H1 (cell line): ENCODE measurements at regions not wholly inside any gene's neighbourhood (a gene's known extent, or its start where the extent isn't known, plus 50 kb on each side); places are given as distances from the start of the nearest gene placed in this dataset.

ENCODE experiments used
- CTCF ChIA-PET: fragments of 300-600 bp; sonication (Branson Sonifier 250); formaldehyde crosslinking; loops from one replicate; lab custom pipeline; 2021; ENCODE audit not compliant: partially characterized antibody; lab: Charles Lee
- POLR2A ChIA-PET: fragments of 300-600 bp; sonication (Branson Sonifier 250); formaldehyde crosslinking; loops from one replicate; lab custom pipeline; 2021; ENCODE audit warnings: inconsistent platforms; ENCODE audit not compliant: partially characterized antibody; lab: Charles Lee
- DNase-seq, 2 experiments: peaks; one replicate each; pipeline versions ENCODE4 v3.0.0 to v3.0.0-alpha.2; 2010 to 2022; ENCODE audit warnings: low spot score in 2 of 2, low read depth in 1 of 2, mixed read lengths in 1 of 2
- FAIRE-seq: peaks from 2 replicates; lab custom pipeline; 2011; peaks lifted over from hg19 to GRCh38; lab: Jason Lieb, UNC
- H2AFZ ChIP-seq: 2 replicates; pipeline ENCODE4 v1.8.1; 2012; ENCODE audit warnings: low read length, inconsistent platforms
- H2AK5ac ChIP-seq: 2 replicates; pipeline ENCODE4 v1.6.1; 2013; ENCODE audit warnings: low read depth, low read length
- H2BK120ac ChIP-seq: replicated peaks from 2 replicates; pipeline ENCODE3; 2013; ENCODE audit warnings: low read depth, low read length, inconsistent platforms
- H2BK12ac ChIP-seq: 2 replicates; pipeline ENCODE4 v1.6.1; 2013; ENCODE audit warnings: low read depth, low read length
- H2BK15ac ChIP-seq: 2 replicates; pipeline ENCODE4 v1.6.1; 2013; ENCODE audit warnings: low read length
- H2BK20ac ChIP-seq: 2 replicates; pipeline ENCODE4 v1.6.1; 2013; ENCODE audit warnings: low read length
- H2BK5ac ChIP-seq: 2 replicates; pipeline ENCODE4 v1.6.1; 2013; ENCODE audit warnings: low read depth, low read length
- H3K14ac ChIP-seq: 2 replicates; pipeline ENCODE4 v1.6.1; 2013; ENCODE audit warnings: inconsistent platforms; ENCODE audit not compliant: insufficient read length
- H3K18ac ChIP-seq: 2 replicates; pipeline ENCODE4 v1.6.1; 2013; ENCODE audit warnings: low read length; ENCODE audit errors: extremely low read depth
- H3K23ac ChIP-seq: 2 replicates; pipeline ENCODE4 v1.6.1; 2013; ENCODE audit warnings: inconsistent platforms; ENCODE audit not compliant: insufficient read length
- H3K23me2 ChIP-seq: 2 replicates; pipeline ENCODE4 v1.6.1; 2013; ENCODE audit warnings: low read depth, low read length
- H3K27ac ChIP-seq: 2 replicates; pipeline ENCODE4 v1.6.1; 2011; ENCODE audit warnings: low read depth, low read length, inconsistent platforms
- H3K27me3 ChIP-seq, 4 experiments: replicated peaks in 1 of 4; 1 replicate in 1 of 4; 2 replicates in 3 of 4; pipeline versions ENCODE4 v1.6.1 to v1.8.1; 2011 to 2013; ENCODE audit warnings: low read length in 3 of 4, mild to moderate bottlenecking in 3 of 4, inconsistent platforms in 2 of 4, mixed read lengths in 2 of 4, moderate library complexity in 1 of 4; ENCODE audit not compliant: control insufficient read depth in 3 of 4, insufficient read depth in 3 of 4; ENCODE audit errors: extremely low read depth in 1 of 4
- H3K36me3 ChIP-seq, 4 experiments: 2 replicates each; pipeline versions ENCODE4 v1.6.1 to v1.8.1; 2011 to 2013; ENCODE audit warnings: mild to moderate bottlenecking in 4 of 4, low read length in 3 of 4, moderate library complexity in 2 of 4, control low read depth in 1 of 4, inconsistent platforms in 1 of 4; ENCODE audit not compliant: insufficient read depth in 4 of 4, control insufficient read depth in 2 of 4
- H3K4ac ChIP-seq: replicated peaks from 2 replicates; pipeline ENCODE3; 2013; ENCODE audit warnings: low read length, low read depth, mixed read lengths, inconsistent platforms; ENCODE audit not compliant: insufficient read length
- H3K4me1 ChIP-seq, 4 experiments: replicated peaks in 1 of 4; 1 replicate in 1 of 4; 2 replicates in 3 of 4; pipeline versions ENCODE4 v1.6.1 to v1.8.1; 2011 to 2013; ENCODE audit warnings: low read length in 3 of 4, inconsistent platforms in 2 of 4, mixed read lengths in 1 of 4; ENCODE audit not compliant: insufficient read depth in 4 of 4, control insufficient read depth in 3 of 4
- H3K4me2 ChIP-seq, 2 experiments: 2 replicates each; pipeline versions ENCODE4 v1.6.1 to v1.8.1; 2011 to 2013; ENCODE audit warnings: low read depth in 2 of 2, low read length in 2 of 2, control low read depth in 1 of 2, inconsistent platforms in 1 of 2, mild to moderate bottlenecking in 1 of 2; ENCODE audit not compliant: insufficient read depth in 1 of 2
- H3K4me3 ChIP-seq, 4 experiments: fragments of 200-600, 300-600 bp in 1 of 4; sonication (generic), shearing (Covaris generic), sonication (Bioruptor Twin) in 1 of 4; 2 replicates each; pipeline versions ENCODE4 v1.5.1 to v1.8.1; 2011 to 2016; ENCODE audit warnings: low read length in 4 of 4, low read depth in 3 of 4, control low read depth in 2 of 4, inconsistent platforms in 2 of 4, mild to moderate bottlenecking in 2 of 4, mixed read lengths in 1 of 4, moderate library complexity in 1 of 4; ENCODE audit not compliant: insufficient read depth in 2 of 4; ENCODE audit errors: extremely low read depth in 1 of 4
- H3K56ac ChIP-seq: replicated peaks from 2 replicates; pipeline ENCODE3; 2013; ENCODE audit warnings: low read depth, mild to moderate bottlenecking, mixed read lengths, low read length, inconsistent platforms; ENCODE audit not compliant: insufficient read length
- H3K79me1 ChIP-seq: 2 replicates; pipeline ENCODE4 v1.6.1; 2013; ENCODE audit warnings: low read depth, low read length, control low read depth
- H3K79me2 ChIP-seq, 2 experiments: 2 replicates each; pipeline versions ENCODE4 v1.6.1 to v1.8.1; 2012 to 2013; ENCODE audit warnings: low read length in 2 of 2, mild to moderate bottlenecking in 2 of 2, inconsistent platforms in 1 of 2; ENCODE audit not compliant: insufficient read depth in 2 of 2, control insufficient read depth in 1 of 2
- H3K9ac ChIP-seq, 4 experiments: replicated peaks in 1 of 4; 1 replicate in 1 of 4; 2 replicates in 3 of 4; pipeline versions ENCODE4 v1.6.1 to v1.8.1; 2011 to 2013; ENCODE audit warnings: low read depth in 3 of 4, low read length in 3 of 4, control low read depth in 2 of 4, mild to moderate bottlenecking in 2 of 4, moderate library complexity in 2 of 4, inconsistent platforms in 1 of 4; ENCODE audit errors: extremely low read depth in 1 of 4
- H3K9me3 ChIP-seq, 2 experiments: 2 replicates each; pipeline versions ENCODE4 v1.6.1 to v1.8.1; 2012 to 2013; ENCODE audit warnings: mild to moderate bottlenecking in 2 of 2, moderate library complexity in 2 of 2, control low read depth in 1 of 2, inconsistent platforms in 1 of 2, low read depth in 1 of 2, low read length in 1 of 2, mixed read lengths in 1 of 2; ENCODE audit not compliant: insufficient read depth in 2 of 2
- H4K20me1 ChIP-seq, 2 experiments: replicated peaks in 1 of 2; 2 replicates each; pipeline versions ENCODE3 to v1.8.1; 2011 to 2013; ENCODE audit warnings: inconsistent platforms in 2 of 2, low read length in 2 of 2, mild to moderate bottlenecking in 1 of 2; ENCODE audit not compliant: insufficient read depth in 2 of 2, control insufficient read depth in 1 of 2
- H4K5ac ChIP-seq: 2 replicates; pipeline ENCODE4 v1.6.1; 2013; ENCODE audit warnings: low read length, low read depth, mixed read lengths, inconsistent platforms; ENCODE audit not compliant: insufficient read length
- H4K8ac ChIP-seq: 2 replicates; pipeline ENCODE4 v1.8.0; 2013; ENCODE audit warnings: mild to moderate bottlenecking, moderate library complexity, low read length, inconsistent platforms; ENCODE audit not compliant: insufficient read depth; ENCODE audit errors: extremely low read depth
- H4K91ac ChIP-seq: replicated peaks from 2 replicates; pipeline ENCODE3; 2013; ENCODE audit warnings: low read length, mixed read lengths, inconsistent platforms; ENCODE audit not compliant: insufficient read length
- CBX5 ChIP-seq: fragments of 300-800, 300-1000 bp; sonication (generic); IDR thresholded peaks from 2 replicates; pipeline ENCODE4 v1.7.1; 2016; ENCODE audit warnings: antibody characterized with exemption, low read length, low read depth
- CBX8 ChIP-seq: fragments of 300-800, 300-1000 bp; sonication (generic); IDR thresholded peaks from 2 replicates; pipeline ENCODE4 v1.7.1; 2016; ENCODE audit warnings: low read depth, low read length, borderline replicate concordance
- EGR1 ChIP-seq: IDR thresholded peaks from 2 replicates; pipeline ENCODE4 v1.6.1; 2011; ENCODE audit warnings: low read depth, low read length, borderline replicate concordance
- HDAC6 ChIP-seq: IDR thresholded peaks from one replicate; pipeline ENCODE4 v1.7.1; 2012; ENCODE audit warnings: low read depth, mild to moderate bottlenecking, inconsistent platforms, low read length, moderate library complexity
- KDM1A ChIP-seq: fragments of 200-600, 300-600 bp; sonication (generic); IDR thresholded peaks from 2 replicates; pipeline ENCODE4 v1.7.1; 2016; ENCODE audit warnings: mild to moderate bottlenecking, low read length, borderline replicate concordance
- KDM5A ChIP-seq: fragments of 200-600 bp; IDR thresholded peaks from 2 replicates; pipeline ENCODE4 v1.7.1; 2012; ENCODE audit warnings: mild to moderate bottlenecking, low read length, inconsistent platforms, mixed read lengths
- MAFK ChIP-seq: IDR thresholded peaks from 2 replicates; pipeline ENCODE4 v1.6.1; 2012; ENCODE audit warnings: low read depth, mild to moderate bottlenecking, improper control_type of control experiment, low read length
- PHF8 ChIP-seq: fragments of 200-600 bp; sonication (generic); conservative IDR thresholded peaks from 2 replicates; pipeline ENCODE4 v1.7.1; 2012; ENCODE audit warnings: low read depth, mild to moderate bottlenecking, inconsistent platforms, low read length, moderate library complexity
- SP2 ChIP-seq: IDR thresholded peaks from 2 replicates; pipeline ENCODE4 v1.6.1; 2012; ENCODE audit warnings: mild to moderate bottlenecking, low read length, inconsistent platforms
- SP4 ChIP-seq: IDR thresholded peaks from 2 replicates; pipeline ENCODE4 v1.6.1; 2012; ENCODE audit warnings: low read length, inconsistent platforms
- TAF7 ChIP-seq: optimal IDR thresholded peaks from 2 replicates; pipeline ENCODE3; 2011; ENCODE audit warnings: low read depth, mild to moderate bottlenecking, inconsistent platforms, low read length, moderate library complexity, borderline replicate concordance
- ZNF274 ChIP-seq: IDR thresholded peaks from 2 replicates; pipeline ENCODE4 v1.7.0; 2012; ENCODE audit warnings: low read length, borderline replicate concordance; ENCODE audit errors: extremely low read depth
- WGBS, 2 experiments: shearing (Covaris generic) in 1 of 2; methylation state at CpG; one replicate each; pipeline versions ENCODE4 v1.1.6 to v1.1.7; 2013 to 2015; ENCODE audit warnings: low lambda C conversion rate in 2 of 2, mixed read lengths in 2 of 2, inconsistent platforms in 1 of 2, low coverage in 1 of 2, missing lambda C conversion rate in 1 of 2; ENCODE audit not compliant: insufficient replicate concordance in 2 of 2, insufficient coverage in 1 of 2, insufficient read length in 1 of 2; ENCODE audit errors: extremely low coverage in 1 of 2, missing lambda C conversion rate in 1 of 2; 5-methylcytosine and 5-hydroxymethylcytosine counted together

GRCh38 chr2:126381091-126381490, 274.9 kb upstream of the GYPC start:
- CTCF ChIA-PET: interaction anchor here (0.9 to 1.1 kb wide), 2 partner anchors 10 to 301 kb away, joined by 3 to 4 read pairs; no protein-coding TSS in a partner anchor
- no peak overlapping the region for H3K14ac ChIP-seq
- no peak overlapping the region for H4K91ac ChIP-seq
- 91% methylated on average over 8 of the region's 8 CpGs; no CpG with 5 or more reads in 1 of the 2 experiments for WGBS, 2 experiments
- no peak overlapping the region for H4K8ac ChIP-seq
- POLR2A ChIA-PET: no interaction called here
- no peak for DNase-seq
- H2AK5ac ChIP-seq: no peak overlapping the region
- no peaks in the 10 kb centered on the region for H3K79me2 ChIP-seq
- H2BK15ac ChIP-seq: no peak overlapping the region
- H3K79me1 ChIP-seq: no peaks in the 10 kb centered on the region
- no peak overlapping the region for H3K18ac ChIP-seq
- FAIRE-seq: no peak
- H3K4ac ChIP-seq: no peak overlapping the region
- no peaks in the 10 kb centered on the region for H3K36me3 ChIP-seq
- H2BK20ac ChIP-seq: no peak overlapping the region
- H4K20me1 ChIP-seq: no peaks in the 10 kb centered on the region
- H2BK120ac ChIP-seq: no peak overlapping the region
- TF ChIP-seq TAF7: no peak
- TF ChIP-seq EGR1: no peak
- TF ChIP-seq KDM1A: no peak
- no peak for TF ChIP-seq MAFK
- no peak for TF ChIP-seq PHF8
- no peak for TF ChIP-seq HDAC6
- TF ChIP-seq KDM5A: no peak
- TF ChIP-seq SP4: no peak
- TF ChIP-seq SP2: no peak
- no peak for TF ChIP-seq CBX8
- TF ChIP-seq ZNF274: no peak
- no peak for TF ChIP-seq CBX5
- no peak overlapping the region for H3K4me2 ChIP-seq
- no peaks in the 10 kb centered on the region for H3K23me2 ChIP-seq
- H3K9ac ChIP-seq: no peak overlapping the region
- no peak overlapping the region for H2BK12ac ChIP-seq
- H3K27ac ChIP-seq: no peak overlapping the region
- peaks cover 0 to 5% (median 1%) of the 10 kb centered on the region in 4 experiments; a peak in 3 of 7 replicates for H3K4me1 ChIP-seq
- no peaks in the 10 kb centered on the region for H3K27me3 ChIP-seq
- H3K9me3 ChIP-seq: peaks cover 0 to 5% of the 10 kb centered on the region in 2 experiments; a peak in 1 of 4 replicates
- H2BK5ac ChIP-seq: no peak overlapping the region
- no peak overlapping the region for H2AFZ ChIP-seq
- H3K23ac ChIP-seq: no peak overlapping the region
- H3K4me3 ChIP-seq: no peak overlapping the region
- H4K5ac ChIP-seq: no peak overlapping the region
- no peak overlapping the region for H3K56ac ChIP-seq
